KMS-11 (cell line): ENCODE measurements at regions not wholly inside any gene's neighbourhood (a gene's known extent, or its start where the extent isn't known, plus 50 kb on each side); places are given as distances from the start of the nearest gene placed in this dataset.

Experiments used
- H2AFZ ChIP-seq: fragments of 200-600 bp; sonication (generic); 2 replicates; pipeline ENCODE4 v1.6.1; 2016; ENCODE audit warnings: antibody characterized with exemption, mixed run types, low read depth
- H3K27ac ChIP-seq: fragments of 200-600 bp; sonication (generic); 2 replicates; pipeline ENCODE4 v1.6.1; 2016; ENCODE audit warnings: mild to moderate bottlenecking, mixed run types
- H3K27me3 ChIP-seq: fragments of 200-600 bp; sonication (generic); 2 replicates; pipeline ENCODE4 v1.6.1; 2017; ENCODE audit warnings: mild to moderate bottlenecking, low read depth, mixed run types, moderate library complexity; ENCODE audit not compliant: insufficient read depth
- H3K36me3 ChIP-seq: fragments of 200-600 bp; sonication (generic); 2 replicates; pipeline ENCODE4 v1.6.1; 2017; ENCODE audit warnings: mild to moderate bottlenecking, mixed run types; ENCODE audit not compliant: insufficient read depth
- H3K4me1 ChIP-seq: fragments of 200-600 bp; sonication (generic); 2 replicates; pipeline ENCODE4 v1.6.1; 2016; ENCODE audit warnings: mild to moderate bottlenecking, low read depth, mixed run types; ENCODE audit not compliant: poor library complexity, severe bottlenecking
- H3K4me2 ChIP-seq: fragments of 200-600 bp; sonication (generic); 2 replicates; pipeline ENCODE4 v1.7.0; 2016; ENCODE audit warnings: mild to moderate bottlenecking, mixed run types
- H3K4me3 ChIP-seq: fragments of 200-600 bp; sonication (generic); IDR thresholded peaks from 2 replicates; pipeline ENCODE4 v1.6.1; 2017; ENCODE audit warnings: low read depth, low read length, mixed read lengths; ENCODE audit not compliant: insufficient read depth
- H3K79me2 ChIP-seq: fragments of 200-600 bp; sonication (generic); 2 replicates; pipeline ENCODE4 v1.6.1; 2016; ENCODE audit warnings: low read depth, mixed run types; ENCODE audit not compliant: insufficient read depth
- H3K9ac ChIP-seq: fragments of 200-600 bp; sonication (generic); 2 replicates; pipeline ENCODE4 v1.6.1; 2016; ENCODE audit warnings: mild to moderate bottlenecking, mixed run types
- H4K20me1 ChIP-seq: fragments of 200-600 bp; sonication (generic); 2 replicates; pipeline ENCODE4 v1.6.1; 2016; ENCODE audit warnings: mild to moderate bottlenecking, mixed run types; ENCODE audit not compliant: insufficient read depth
- TF ChIP-seq, protein P1 (sequence below): fragments of 200-600 bp; sonication (generic); conservative IDR thresholded peaks from 2 replicates; pipeline ENCODE4 v1.6.1; 2017; ENCODE audit warnings: low read depth, mild to moderate bottlenecking, antibody characterized with exemption, low read length, moderate library complexity, mixed read lengths

DNA sequence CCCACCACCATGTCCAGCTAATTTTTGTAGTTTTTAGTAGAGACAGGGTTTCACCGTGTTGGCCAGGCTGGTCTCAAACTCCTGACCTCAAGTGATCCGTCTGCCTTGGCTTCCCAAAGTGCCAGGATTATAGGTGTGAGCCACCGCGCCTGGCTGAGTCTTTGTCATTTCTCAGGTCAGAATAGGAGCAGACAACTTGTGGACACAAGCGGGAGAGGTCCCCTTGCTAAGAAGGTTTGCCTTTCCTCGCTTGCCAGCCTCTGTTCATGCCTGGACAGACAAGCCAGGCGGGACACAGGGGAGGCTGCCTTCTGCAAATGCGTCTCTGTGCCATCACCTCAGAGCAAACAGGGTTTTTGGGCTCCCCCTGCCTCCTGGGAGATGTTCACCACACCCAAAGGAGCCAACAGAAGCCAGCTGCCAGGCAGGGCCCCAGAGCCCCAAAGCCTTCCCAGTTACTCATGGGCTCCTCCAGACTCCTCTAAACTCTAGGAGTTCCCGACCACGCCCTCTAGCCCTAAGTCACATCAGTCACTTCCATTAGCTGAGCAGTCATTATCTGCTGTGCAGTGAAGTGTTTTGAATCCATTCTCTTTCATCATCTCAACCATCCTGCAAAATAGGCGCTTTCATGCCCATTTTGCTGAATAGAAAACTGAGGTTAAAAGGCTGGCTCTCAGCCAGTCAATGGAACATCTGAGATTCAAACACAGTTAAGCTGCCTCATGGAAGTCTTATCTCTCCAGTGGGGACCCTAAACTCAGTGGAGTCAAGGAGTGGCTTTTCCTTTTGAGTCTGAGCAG lies 245.0 kb downstream of the UACA start:
- Histone ChIP-seq H3K4me3 (no peak overlapping the region), H2AFZ (no peak overlapping the region), H3K4me1 (no peaks in the 10 kb centered on the region), H3K27me3 (no peaks in the 10 kb centered on the region), H3K79me2 (no peaks in the 10 kb centered on the region), H4K20me1 (no peaks in the 10 kb centered on the region), H3K27ac (no peak overlapping the region), H3K9ac (no peak overlapping the region), H3K36me3 (no peaks in the 10 kb centered on the region), H3K4me2 (no peak overlapping the region)
- TF ChIP-seq, protein P1, sequence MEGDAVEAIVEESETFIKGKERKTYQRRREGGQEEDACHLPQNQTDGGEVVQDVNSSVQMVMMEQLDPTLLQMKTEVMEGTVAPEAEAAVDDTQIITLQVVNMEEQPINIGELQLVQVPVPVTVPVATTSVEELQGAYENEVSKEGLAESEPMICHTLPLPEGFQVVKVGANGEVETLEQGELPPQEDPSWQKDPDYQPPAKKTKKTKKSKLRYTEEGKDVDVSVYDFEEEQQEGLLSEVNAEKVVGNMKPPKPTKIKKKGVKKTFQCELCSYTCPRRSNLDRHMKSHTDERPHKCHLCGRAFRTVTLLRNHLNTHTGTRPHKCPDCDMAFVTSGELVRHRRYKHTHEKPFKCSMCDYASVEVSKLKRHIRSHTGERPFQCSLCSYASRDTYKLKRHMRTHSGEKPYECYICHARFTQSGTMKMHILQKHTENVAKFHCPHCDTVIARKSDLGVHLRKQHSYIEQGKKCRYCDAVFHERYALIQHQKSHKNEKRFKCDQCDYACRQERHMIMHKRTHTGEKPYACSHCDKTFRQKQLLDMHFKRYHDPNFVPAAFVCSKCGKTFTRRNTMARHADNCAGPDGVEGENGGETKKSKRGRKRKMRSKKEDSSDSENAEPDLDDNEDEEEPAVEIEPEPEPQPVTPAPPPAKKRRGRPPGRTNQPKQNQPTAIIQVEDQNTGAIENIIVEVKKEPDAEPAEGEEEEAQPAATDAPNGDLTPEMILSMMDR, result no peak

DNA sequence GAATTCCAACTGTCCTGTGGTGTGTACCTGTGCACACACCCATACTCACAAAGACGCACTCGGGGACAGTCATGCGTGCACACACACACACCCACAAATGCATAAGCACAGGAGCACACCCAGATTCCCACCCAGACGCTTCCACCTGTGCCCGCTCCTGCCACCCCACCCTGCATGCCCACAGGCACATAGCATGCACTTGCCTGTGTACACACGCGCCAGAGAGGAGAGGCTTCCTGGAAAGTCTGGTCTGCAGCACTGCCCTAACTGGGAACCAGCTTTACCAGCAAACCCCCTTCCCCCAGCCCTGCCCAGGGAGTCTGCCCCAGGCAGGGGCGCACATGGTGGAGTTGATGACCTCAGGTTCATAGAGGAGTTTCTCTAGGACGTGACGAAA lies 246.2 kb downstream of the UACA start:
- Histone ChIP-seq H4K20me1 (no peaks in the 10 kb centered on the region), H3K27ac (no peak overlapping the region), H3K9ac (no peak overlapping the region), H3K4me2 (no peak overlapping the region), H3K4me3 (no peak overlapping the region), H3K4me1 (peaks cover 6% of the 10 kb centered on the region), H2AFZ (no peak overlapping the region), H3K27me3 (no peaks in the 10 kb centered on the region), H3K36me3 (no peaks in the 10 kb centered on the region), H3K79me2 (no peaks in the 10 kb centered on the region)
- TF ChIP-seq, protein P1, result no peak

DNA sequence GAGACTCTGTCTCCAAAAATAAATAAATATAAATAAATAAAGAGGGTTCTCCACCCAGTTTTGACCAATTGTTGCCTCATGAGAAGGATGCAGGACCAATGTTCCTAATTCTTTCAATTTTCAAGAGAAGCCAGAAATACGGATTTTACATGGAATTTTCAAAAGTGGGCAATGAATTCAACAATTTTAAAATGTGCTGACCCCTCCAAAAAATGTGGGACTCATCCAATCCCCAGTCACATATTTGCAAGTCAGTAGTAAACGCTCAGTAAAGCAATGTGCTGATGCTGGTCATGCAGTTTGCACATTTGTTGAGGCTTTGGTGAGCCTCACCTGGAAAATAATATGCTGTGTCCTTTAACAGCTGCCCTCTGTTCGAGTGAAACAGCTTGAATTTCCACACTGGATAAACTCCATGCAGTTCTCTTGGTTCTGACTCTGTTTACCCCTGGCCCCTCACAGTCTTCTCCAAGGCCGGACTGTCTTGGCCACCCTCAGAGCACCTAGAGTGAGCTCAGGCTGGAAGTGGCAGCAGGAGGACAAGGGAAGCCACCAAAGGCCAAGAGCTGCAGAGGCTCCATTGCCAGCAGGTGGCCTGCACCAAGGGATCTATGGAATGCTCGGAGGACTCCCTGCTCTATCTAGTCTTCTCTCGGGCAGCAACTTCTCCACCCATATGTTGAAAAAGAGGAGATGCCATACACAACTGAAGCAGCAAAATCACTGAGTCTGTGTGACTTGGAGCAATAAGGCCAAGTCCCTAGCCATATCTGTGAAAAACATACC lies 246.8 kb downstream of the UACA start:
- Histone ChIP-seq H2AFZ (no peak overlapping the region), H4K20me1 (no peaks in the 10 kb centered on the region), H3K9ac (no peak overlapping the region), H3K4me1 (peaks cover 11% of the 10 kb centered on the region), H3K79me2 (no peaks in the 10 kb centered on the region), H3K27ac (no peak overlapping the region), H3K36me3 (no peaks in the 10 kb centered on the region), H3K4me3 (no peak overlapping the region), H3K27me3 (no peaks in the 10 kb centered on the region), H3K4me2 (no peak overlapping the region)
- TF ChIP-seq, protein P1, result no peak

DNA sequence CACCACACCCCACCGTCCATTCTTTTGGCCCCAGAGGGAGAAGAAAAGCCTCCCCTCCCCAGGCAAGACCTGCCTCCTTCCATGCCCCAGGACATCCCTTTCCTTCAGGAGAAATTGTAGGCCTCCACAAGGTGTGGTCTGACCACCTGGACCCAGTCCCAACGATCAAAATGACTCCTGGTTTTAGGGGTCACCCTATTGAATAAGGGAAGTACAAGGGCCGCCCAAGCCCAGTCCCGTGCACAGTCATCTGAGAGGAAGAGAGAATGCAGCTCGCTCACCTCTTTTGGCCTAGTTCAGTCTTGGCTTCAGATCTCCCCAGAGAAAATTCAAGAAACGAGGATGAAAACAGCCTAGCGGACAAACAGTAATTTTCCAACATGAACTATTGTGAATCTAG lies 249.1 kb downstream of the UACA start:
- no peak overlapping the region for H3K4me2 ChIP-seq
- no peak overlapping the region for H2AFZ ChIP-seq
- H4K20me1 ChIP-seq, result no peaks in the 10 kb centered on the region
- H3K4me3 ChIP-seq, result no peak overlapping the region
- no peaks in the 10 kb centered on the region for H3K79me2 ChIP-seq
- H3K4me1 ChIP-seq, result peaks cover 11% of the 10 kb centered on the region
- TF ChIP-seq, protein P1, result no peak
- no peak overlapping the region for H3K9ac ChIP-seq
- H3K36me3 ChIP-seq, result no peaks in the 10 kb centered on the region
- no peaks in the 10 kb centered on the region for H3K27me3 ChIP-seq
- H3K27ac ChIP-seq, result no peak overlapping the region
